ENCODE measurements at regions not wholly inside any gene's neighbourhood (a gene's known extent, or its start where the extent isn't known, plus 50 kb on each side); places are given as distances from the start of the nearest gene placed in this dataset.

DNA sequence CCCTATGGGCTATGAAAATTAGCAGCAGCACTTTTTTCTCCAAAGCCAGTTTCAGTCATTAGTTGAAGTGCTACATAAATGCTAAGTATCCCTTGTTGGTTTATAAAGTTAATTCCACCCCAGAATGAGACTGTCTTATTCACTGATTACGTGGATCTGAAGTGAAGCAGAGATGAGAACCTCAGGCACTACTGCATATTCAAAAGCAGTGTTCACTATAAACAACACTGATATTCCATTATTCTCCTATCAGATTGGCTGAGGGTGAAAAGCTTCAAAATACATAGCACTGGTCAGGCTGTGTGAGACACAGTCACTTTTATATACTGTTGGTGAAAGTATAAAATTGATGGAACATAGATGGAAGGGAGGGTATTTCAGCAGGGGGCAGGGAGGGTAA, 395.7 kb upstream of the RARB start:
- no peaks in the 10 kb centered on the region for H3K27me3 ChIP-seq
- H3K27ac ChIP-seq: no peak overlapping the region
- H3K36me3 ChIP-seq: no peaks in the 10 kb centered on the region
- no peak for DNase-seq (ENCODE audit: low spot score in 2 of 2)
- WGBS: 88% methylated on average over 1 of the region's 1 CpG
- H3K4me3 ChIP-seq: no peak overlapping the region
- H3K4me1 ChIP-seq: peaks cover 5% of the 10 kb centered on the region
- TF ChIP-seq, protein P1, sequence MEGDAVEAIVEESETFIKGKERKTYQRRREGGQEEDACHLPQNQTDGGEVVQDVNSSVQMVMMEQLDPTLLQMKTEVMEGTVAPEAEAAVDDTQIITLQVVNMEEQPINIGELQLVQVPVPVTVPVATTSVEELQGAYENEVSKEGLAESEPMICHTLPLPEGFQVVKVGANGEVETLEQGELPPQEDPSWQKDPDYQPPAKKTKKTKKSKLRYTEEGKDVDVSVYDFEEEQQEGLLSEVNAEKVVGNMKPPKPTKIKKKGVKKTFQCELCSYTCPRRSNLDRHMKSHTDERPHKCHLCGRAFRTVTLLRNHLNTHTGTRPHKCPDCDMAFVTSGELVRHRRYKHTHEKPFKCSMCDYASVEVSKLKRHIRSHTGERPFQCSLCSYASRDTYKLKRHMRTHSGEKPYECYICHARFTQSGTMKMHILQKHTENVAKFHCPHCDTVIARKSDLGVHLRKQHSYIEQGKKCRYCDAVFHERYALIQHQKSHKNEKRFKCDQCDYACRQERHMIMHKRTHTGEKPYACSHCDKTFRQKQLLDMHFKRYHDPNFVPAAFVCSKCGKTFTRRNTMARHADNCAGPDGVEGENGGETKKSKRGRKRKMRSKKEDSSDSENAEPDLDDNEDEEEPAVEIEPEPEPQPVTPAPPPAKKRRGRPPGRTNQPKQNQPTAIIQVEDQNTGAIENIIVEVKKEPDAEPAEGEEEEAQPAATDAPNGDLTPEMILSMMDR (IDR thresholded peaks at IDR 0.05): no peak
- TF ChIP-seq POLR2AphosphoS5 (IDR thresholded peaks at IDR 0.05): no peak
- TF ChIP-seq EP300 (IDR thresholded peaks at IDR 0.05): no peak
- TF ChIP-seq POLR2A (IDR thresholded peaks at IDR 0.05): no peak
- no peaks in the 10 kb centered on the region for H3K9me3 ChIP-seq

- DNase-seq (ENCODE audit: low spot score in 2 of 2): no peak
- no peak for TF ChIP-seq EP300 (IDR thresholded peaks at IDR 0.05)
- TF ChIP-seq, protein P1 (IDR thresholded peaks at IDR 0.05): peak in 1 of 2 donors; percentile 40
- TF ChIP-seq POLR2A (IDR thresholded peaks at IDR 0.05): no peak
- TF ChIP-seq POLR2AphosphoS5 (IDR thresholded peaks at IDR 0.05): no peak
- 82% methylated on average over 6 of the region's 6 CpGs for WGBS
- H3K9me3 ChIP-seq: no peaks in the 10 kb centered on the region
- H3K36me3 ChIP-seq: no peaks in the 10 kb centered on the region
- H3K4me1 ChIP-seq: peaks cover 9% of the 10 kb centered on the region
- no peaks in the 10 kb centered on the region for H3K27me3 ChIP-seq
- no peak overlapping the region for H3K27ac ChIP-seq
- H3K4me3 ChIP-seq: no peak overlapping the region
Measured at GRCh38 chr3:25033407-25034029, 394.5 kb upstream of the RARB start.

- 100% methylated on average over 1 of the region's 1 CpG for WGBS
- DNase-seq (ENCODE audit: low spot score in 2 of 2): no peak
- Histone ChIP-seq H3K4me3 (no peak overlapping the region), H3K4me1 (peaks cover 14% of the 10 kb centered on the region), H3K36me3 (no peaks in the 10 kb centered on the region), H3K27me3 (no peaks in the 10 kb centered on the region), H3K9me3 (no peaks in the 10 kb centered on the region), H3K27ac (no peak overlapping the region)
- TF ChIP-seq EP300 (IDR thresholded peaks at IDR 0.05): no peak
- TF ChIP-seq POLR2A (IDR thresholded peaks at IDR 0.05): no peak
- TF ChIP-seq, protein P1 (IDR thresholded peaks at IDR 0.05): no peak
- no peak for TF ChIP-seq POLR2AphosphoS5 (IDR thresholded peaks at IDR 0.05)
Measured at GRCh38 chr3:25035526-25035925, 392.5 kb upstream of the RARB start.

DNA sequence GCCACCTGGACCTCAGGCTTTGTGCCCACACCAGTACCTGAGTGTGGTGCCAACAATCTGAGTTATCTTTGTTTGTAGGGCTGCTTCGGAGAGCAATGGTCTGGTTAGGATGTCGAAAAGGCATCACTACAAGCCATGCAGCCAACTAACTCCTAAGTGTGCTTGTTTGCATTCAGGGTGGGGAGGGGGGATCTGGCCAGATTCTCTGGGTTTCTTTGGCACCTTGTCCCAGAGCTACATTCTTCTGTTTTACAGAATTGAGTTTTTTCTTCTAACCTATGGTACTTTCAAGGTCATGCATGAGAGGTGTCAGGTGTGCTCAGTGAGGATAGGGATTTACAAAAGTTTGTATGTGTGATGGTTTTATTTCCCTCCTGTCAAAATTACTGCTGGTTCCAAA, 391.4 kb upstream of the RARB start:
- H3K27me3 ChIP-seq: no peaks in the 10 kb centered on the region
- no peaks in the 10 kb centered on the region for H3K36me3 ChIP-seq
- TF ChIP-seq POLR2AphosphoS5 (IDR thresholded peaks at IDR 0.05) (no peak), POLR2A (IDR thresholded peaks at IDR 0.05) (no peak)
- WGBS: 64% methylated on average over 2 of the region's 2 CpGs
- peaks cover 14% of the 10 kb centered on the region for H3K4me1 ChIP-seq
- H3K9me3 ChIP-seq: no peaks in the 10 kb centered on the region
- DNase-seq (ENCODE audit: low spot score in 2 of 2): no peak
- no peak overlapping the region for H3K4me3 ChIP-seq
- no peak overlapping the region for H3K27ac ChIP-seq

- no peaks in the 10 kb centered on the region for H3K9me3 ChIP-seq
- H3K4me3 ChIP-seq: no peak overlapping the region
- H3K27ac ChIP-seq: no peak overlapping the region
- no peaks in the 10 kb centered on the region for H3K36me3 ChIP-seq
- no peaks in the 10 kb centered on the region for H3K27me3 ChIP-seq
- H3K4me1 ChIP-seq: peaks cover 14% of the 10 kb centered on the region
- DNase-seq (ENCODE audit: low spot score in 2 of 2): no peak
- TF ChIP-seq, protein P1 (IDR thresholded peaks at IDR 0.05): no peak
- TF ChIP-seq POLR2A (IDR thresholded peaks at IDR 0.05): no peak
- no peak for TF ChIP-seq EP300 (IDR thresholded peaks at IDR 0.05)
- TF ChIP-seq POLR2AphosphoS5 (IDR thresholded peaks at IDR 0.05): no peak
- WGBS: 22% methylated on average over 6 of the region's 6 CpGs
Measured at GRCh38 chr3:25037049-25037547, 391.0 kb upstream of the RARB start.

GRCh38 chr3:25038271-25038670, 389.8 kb upstream of the RARB start:
- Histone ChIP-seq H3K27me3 (no peaks in the 10 kb centered on the region), H3K27ac (no peak overlapping the region), H3K4me3 (no peak overlapping the region), H3K9me3 (no peaks in the 10 kb centered on the region), H3K36me3 (no peaks in the 10 kb centered on the region), H3K4me1 (peaks cover 11% of the 10 kb centered on the region)
- TF ChIP-seq, protein P1 (IDR thresholded peaks at IDR 0.05): no peak
- TF ChIP-seq EP300 (IDR thresholded peaks at IDR 0.05) (no peak), POLR2A (IDR thresholded peaks at IDR 0.05) (no peak), POLR2AphosphoS5 (IDR thresholded peaks at IDR 0.05) (no peak)
- DNase-seq (ENCODE audit: low spot score in 2 of 2): no peak

All from suprapubic skin (tissue), 4 donors.